ENCODE measurements at regions not wholly inside any gene's neighbourhood (a gene's known extent, or its start where the extent isn't known, plus 50 kb on each side); places are given as distances from the start of the nearest gene placed in this dataset.

DNA sequence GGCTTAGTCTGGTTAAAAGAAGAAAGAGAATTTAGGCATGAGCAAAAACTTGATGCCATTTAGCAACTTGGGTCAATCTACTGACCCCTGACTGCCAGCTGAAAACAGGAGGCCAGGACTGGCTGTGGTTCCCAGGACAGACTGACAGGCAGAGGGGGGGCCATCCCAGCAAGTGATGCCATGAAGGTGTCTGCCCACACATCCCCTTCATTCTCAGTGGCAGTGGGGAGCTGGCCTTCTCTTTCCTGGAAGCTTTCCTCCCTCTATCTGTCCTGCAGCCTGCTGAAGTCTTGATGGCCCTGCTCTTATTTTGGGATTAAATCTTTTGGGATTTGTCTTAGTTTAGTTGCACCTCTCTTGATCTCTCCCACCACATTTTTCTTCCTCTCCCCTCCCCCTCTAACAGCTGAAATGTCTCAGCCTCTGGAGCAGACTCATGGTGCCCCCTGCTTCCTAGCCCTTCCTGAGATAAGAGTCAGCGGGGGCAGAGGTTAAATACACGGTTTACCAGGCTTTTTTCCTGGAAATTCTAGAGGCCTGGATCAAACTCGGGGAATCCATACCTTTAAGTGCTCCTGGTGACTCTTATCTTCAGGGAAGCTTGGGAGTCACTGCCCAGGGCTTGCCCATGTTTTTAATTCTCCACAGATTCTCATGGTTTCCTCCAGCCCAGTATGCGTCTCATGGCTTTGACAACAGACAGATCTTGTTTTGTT is 99.5 kb upstream of the TSPAN2 start:
- no peak overlapping the region for H3K4me3 ChIP-seq (ENCODE audit: low read depth, low read length)
- DNase-seq: no peak
- H3K27ac ChIP-seq: no peak overlapping the region
- TF ChIP-seq, protein P1, sequence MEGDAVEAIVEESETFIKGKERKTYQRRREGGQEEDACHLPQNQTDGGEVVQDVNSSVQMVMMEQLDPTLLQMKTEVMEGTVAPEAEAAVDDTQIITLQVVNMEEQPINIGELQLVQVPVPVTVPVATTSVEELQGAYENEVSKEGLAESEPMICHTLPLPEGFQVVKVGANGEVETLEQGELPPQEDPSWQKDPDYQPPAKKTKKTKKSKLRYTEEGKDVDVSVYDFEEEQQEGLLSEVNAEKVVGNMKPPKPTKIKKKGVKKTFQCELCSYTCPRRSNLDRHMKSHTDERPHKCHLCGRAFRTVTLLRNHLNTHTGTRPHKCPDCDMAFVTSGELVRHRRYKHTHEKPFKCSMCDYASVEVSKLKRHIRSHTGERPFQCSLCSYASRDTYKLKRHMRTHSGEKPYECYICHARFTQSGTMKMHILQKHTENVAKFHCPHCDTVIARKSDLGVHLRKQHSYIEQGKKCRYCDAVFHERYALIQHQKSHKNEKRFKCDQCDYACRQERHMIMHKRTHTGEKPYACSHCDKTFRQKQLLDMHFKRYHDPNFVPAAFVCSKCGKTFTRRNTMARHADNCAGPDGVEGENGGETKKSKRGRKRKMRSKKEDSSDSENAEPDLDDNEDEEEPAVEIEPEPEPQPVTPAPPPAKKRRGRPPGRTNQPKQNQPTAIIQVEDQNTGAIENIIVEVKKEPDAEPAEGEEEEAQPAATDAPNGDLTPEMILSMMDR (IDR thresholded peaks at IDR 0.05; ENCODE audit: low read depth, low read length): no peak
- H3K9me3 ChIP-seq (ENCODE audit: severe bottlenecking): no peaks in the 10 kb centered on the region
- H3K27me3 ChIP-seq (ENCODE audit: insufficient read depth, low read depth, severe bottlenecking): no peaks in the 10 kb centered on the region
- H3K36me3 ChIP-seq: no peaks in the 10 kb centered on the region

DNA sequence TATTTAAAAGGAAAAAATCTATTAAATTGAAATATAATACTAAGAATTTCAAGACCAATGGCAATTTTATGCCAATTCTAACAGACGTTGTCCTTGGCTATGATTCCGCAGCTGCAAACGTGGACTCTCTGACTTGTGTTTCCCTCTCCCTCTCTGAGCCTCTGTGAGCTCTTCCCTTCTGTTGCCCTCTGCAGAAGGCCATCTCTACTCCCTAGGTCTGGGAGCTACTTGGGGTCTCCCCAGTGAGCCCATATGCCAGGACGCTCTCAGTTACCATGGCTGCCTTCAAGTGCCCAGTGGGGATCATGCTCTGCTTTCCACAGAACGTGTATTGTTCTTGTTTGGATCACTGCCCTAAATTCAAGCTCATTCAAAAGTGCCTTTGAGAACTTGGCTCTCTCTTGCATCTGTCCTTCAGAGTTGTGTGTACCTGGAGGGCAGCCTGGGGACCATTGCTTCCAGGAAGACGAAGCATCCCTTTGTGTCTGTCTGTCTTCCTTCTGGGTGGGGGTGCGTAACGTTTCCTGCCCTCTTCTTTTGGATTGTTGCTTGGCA is 97.5 kb upstream of the TSPAN2 start:
- H3K9me3 ChIP-seq (ENCODE audit: severe bottlenecking): no peaks in the 10 kb centered on the region
- H3K36me3 ChIP-seq: no peaks in the 10 kb centered on the region
- DNase-seq: no peak
- no peak overlapping the region for H3K4me3 ChIP-seq (ENCODE audit: low read depth, low read length)
- no peak overlapping the region for H3K27ac ChIP-seq
- TF ChIP-seq, protein P1 (IDR thresholded peaks at IDR 0.05; ENCODE audit: low read depth, low read length): no peak
- no peaks in the 10 kb centered on the region for H3K27me3 ChIP-seq (ENCODE audit: insufficient read depth, low read depth, severe bottlenecking)

DNA sequence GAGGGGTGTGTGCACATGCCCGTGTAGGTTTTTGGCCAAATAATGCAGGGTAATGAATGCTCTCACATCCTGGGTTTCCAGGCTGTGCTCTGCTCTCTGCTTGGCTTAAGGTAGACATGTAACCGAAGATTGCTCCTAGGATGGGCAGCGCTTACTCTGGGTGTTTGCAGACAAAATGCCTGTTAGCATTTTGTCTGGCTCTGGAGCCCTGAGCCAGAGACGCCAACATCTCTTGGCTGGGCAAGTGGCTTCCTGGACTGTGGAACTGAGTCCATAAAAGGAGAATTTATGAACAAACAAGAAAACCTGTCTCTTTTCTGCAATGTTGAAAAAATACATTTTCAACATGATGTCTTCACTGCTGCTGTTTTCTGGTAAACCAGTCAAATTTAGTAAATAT is 96.0 kb upstream of the TSPAN2 start:
- no peak for DNase-seq
- TF ChIP-seq, protein P1 (IDR thresholded peaks at IDR 0.05; ENCODE audit: low read depth, low read length): no peak
- Histone ChIP-seq H3K27ac (no peak overlapping the region), H3K9me3 (ENCODE audit: severe bottlenecking) (no peaks in the 10 kb centered on the region), H3K27me3 (ENCODE audit: insufficient read depth, low read depth, severe bottlenecking) (no peaks in the 10 kb centered on the region), H3K36me3 (no peaks in the 10 kb centered on the region), H3K4me3 (ENCODE audit: low read depth, low read length) (no peak overlapping the region)

DNA sequence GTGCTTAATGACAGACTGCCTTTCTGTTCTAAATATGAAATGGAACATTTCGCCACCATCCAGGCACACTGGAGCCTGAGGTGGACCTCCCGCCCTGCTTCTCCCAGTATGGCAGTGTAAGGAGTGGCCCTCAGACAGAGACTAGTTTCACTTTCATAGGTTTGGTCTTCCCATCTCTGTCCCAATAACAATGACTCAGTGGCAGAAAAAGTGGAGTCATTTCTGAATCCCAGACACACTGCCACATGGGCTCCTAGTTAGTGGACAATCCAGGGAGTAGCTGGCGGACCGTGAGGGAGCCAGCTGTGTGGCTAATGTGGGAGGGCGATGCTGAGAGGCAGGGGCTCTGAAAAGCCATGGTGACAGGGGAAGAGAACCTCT is 95.6 kb upstream of the TSPAN2 start:
- H3K27ac ChIP-seq: no peak overlapping the region
- TF ChIP-seq, protein P1 (IDR thresholded peaks at IDR 0.05; ENCODE audit: low read depth, low read length): no peak
- no peaks in the 10 kb centered on the region for H3K27me3 ChIP-seq (ENCODE audit: insufficient read depth, low read depth, severe bottlenecking)
- DNase-seq: no peak
- no peak overlapping the region for H3K4me3 ChIP-seq (ENCODE audit: low read depth, low read length)
- H3K9me3 ChIP-seq (ENCODE audit: severe bottlenecking): no peaks in the 10 kb centered on the region
- H3K36me3 ChIP-seq: no peaks in the 10 kb centered on the region

DNA sequence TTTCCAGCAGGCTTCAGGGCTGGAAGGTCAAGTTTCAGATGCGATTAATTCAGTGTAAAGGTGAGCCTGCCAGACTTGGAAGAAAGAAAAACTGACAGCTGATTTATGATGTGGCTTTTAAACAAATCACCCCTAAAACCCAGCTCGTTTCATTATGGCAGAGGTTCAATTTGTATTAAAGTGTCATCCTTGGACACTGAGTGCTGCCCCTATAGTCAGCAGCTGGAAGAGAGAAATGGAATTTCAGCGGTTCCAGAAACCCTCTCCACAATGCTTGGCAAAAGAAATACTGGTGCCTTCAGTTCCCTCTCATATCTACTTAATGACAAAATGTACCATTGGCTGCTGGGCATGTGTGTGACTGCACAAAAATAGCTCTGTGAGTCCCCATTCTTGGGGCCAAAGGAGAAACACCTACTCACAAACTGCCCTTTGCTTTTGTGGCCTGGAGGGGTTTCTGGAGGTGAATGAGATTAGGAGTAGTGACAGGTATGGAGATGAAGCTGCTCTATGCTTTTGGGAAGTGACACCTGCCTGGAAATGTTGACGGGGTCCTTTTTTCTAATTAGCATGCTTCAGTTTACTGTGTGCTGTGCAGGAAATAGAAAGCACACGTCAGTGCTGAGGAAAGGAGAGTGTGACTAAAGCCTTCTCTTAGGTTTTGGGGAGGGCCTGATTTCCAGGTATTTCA is 95.1 kb upstream of the TSPAN2 start:
- Histone ChIP-seq H3K4me3 (ENCODE audit: low read depth, low read length) (no peak overlapping the region), H3K36me3 (no peaks in the 10 kb centered on the region), H3K27ac (no peak overlapping the region), H3K9me3 (ENCODE audit: severe bottlenecking) (no peaks in the 10 kb centered on the region), H3K27me3 (ENCODE audit: insufficient read depth, low read depth, severe bottlenecking) (no peaks in the 10 kb centered on the region)
- TF ChIP-seq, protein P1 (IDR thresholded peaks at IDR 0.05; ENCODE audit: low read depth, low read length): no peak
- no peak for DNase-seq

Data from WERI-Rb-1 (cell line).